PFSK-1 (cell line): ENCODE measurements at regions not wholly inside any gene's neighbourhood (a gene's known extent, or its start where the extent isn't known, plus 50 kb on each side); places are given as distances from the start of the nearest gene placed in this dataset.

Source experiments
- FOXP2 ChIP-seq: optimal IDR thresholded peaks from 2 replicates; pipeline ENCODE3; 2011; ENCODE audit warnings: borderline replicate concordance, control low read depth, inconsistent platforms; ENCODE audit not compliant: insufficient read depth; ENCODE audit errors: extremely low read length, extremely low read depth
- POLR2AphosphoS5 ChIP-seq: IDR thresholded peaks from 2 replicates; pipeline ENCODE4 v1.6.1; 2012; ENCODE audit warnings: low read depth, mild to moderate bottlenecking, control low read depth, low read length, moderate library complexity
- SIN3A ChIP-seq: IDR thresholded peaks from 2 replicates; pipeline ENCODE4 v1.6.1; 2012; ENCODE audit warnings: mild to moderate bottlenecking, low read length, moderate library complexity, borderline replicate concordance; ENCODE audit not compliant: insufficient read depth
- TAF1 ChIP-seq: IDR thresholded peaks from 2 replicates; pipeline ENCODE4 v1.6.1; 2012; ENCODE audit warnings: low read length, control low read depth, borderline replicate concordance; ENCODE audit not compliant: insufficient read depth
- TF ChIP-seq, protein P1 (sequence below), 2 experiments: IDR thresholded peaks; 2 replicates each; pipeline versions ENCODE4 v1.6.1 to v1.8.0; 2011 to 2012; ENCODE audit warnings: low read depth in 2 of 2, low read length in 2 of 2, control low read depth in 1 of 2, inconsistent platforms in 1 of 2, mild to moderate bottlenecking in 1 of 2, moderate library complexity in 1 of 2; ENCODE audit not compliant: insufficient read depth in 1 of 2

DNA sequence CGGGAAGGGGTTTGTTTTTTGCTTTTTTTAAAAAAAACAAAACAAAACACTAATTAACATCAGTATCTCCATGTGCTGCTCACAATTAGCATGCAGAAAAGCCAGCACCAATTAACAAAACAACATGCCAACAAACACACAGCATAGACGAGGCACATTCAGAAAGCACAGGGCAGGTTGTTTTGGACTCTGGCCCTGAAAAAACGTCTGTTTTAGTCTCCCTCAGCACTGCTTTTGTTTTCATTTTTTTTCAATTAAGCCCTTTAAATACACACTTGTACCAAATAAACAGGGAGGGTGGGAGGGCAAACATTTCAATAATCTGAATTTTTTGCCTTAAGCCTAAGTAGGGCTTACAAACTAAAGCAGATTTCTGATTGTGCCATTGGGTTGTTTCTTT lies 309.6 kb downstream of the DTWD2 start:
- TF ChIP-seq POLR2AphosphoS5 (no peak), TAF1 (no peak), SIN3A (no peak), FOXP2 (no peak)
- TF ChIP-seq, protein P1, sequence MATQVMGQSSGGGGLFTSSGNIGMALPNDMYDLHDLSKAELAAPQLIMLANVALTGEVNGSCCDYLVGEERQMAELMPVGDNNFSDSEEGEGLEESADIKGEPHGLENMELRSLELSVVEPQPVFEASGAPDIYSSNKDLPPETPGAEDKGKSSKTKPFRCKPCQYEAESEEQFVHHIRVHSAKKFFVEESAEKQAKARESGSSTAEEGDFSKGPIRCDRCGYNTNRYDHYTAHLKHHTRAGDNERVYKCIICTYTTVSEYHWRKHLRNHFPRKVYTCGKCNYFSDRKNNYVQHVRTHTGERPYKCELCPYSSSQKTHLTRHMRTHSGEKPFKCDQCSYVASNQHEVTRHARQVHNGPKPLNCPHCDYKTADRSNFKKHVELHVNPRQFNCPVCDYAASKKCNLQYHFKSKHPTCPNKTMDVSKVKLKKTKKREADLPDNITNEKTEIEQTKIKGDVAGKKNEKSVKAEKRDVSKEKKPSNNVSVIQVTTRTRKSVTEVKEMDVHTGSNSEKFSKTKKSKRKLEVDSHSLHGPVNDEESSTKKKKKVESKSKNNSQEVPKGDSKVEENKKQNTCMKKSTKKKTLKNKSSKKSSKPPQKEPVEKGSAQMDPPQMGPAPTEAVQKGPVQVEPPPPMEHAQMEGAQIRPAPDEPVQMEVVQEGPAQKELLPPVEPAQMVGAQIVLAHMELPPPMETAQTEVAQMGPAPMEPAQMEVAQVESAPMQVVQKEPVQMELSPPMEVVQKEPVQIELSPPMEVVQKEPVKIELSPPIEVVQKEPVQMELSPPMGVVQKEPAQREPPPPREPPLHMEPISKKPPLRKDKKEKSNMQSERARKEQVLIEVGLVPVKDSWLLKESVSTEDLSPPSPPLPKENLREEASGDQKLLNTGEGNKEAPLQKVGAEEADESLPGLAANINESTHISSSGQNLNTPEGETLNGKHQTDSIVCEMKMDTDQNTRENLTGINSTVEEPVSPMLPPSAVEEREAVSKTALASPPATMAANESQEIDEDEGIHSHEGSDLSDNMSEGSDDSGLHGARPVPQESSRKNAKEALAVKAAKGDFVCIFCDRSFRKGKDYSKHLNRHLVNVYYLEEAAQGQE (IDR thresholded peaks at IDR 0.05; ENCODE audit: insufficient read depth in 1 of 2, low read depth in 2 of 2, low read length in 2 of 2), result no peak
